Fibroblast of lung (primary cell): ENCODE measurements at regions not wholly inside any gene's neighbourhood (a gene's known extent, or its start where the extent isn't known, plus 50 kb on each side); places are given as distances from the start of the nearest gene placed in this dataset.

Experiments used
- DNase-seq, 2 donors: peaks; one replicate each; pipeline versions ENCODE4 v3.0.0 to v3.0.0-alpha.2; 2010; ENCODE audit warnings: low read depth in 2 of 2
- H2AFZ ChIP-seq: 2 replicates; pipeline ENCODE4 v1.5.1; 2012; ENCODE audit warnings: low read length, control low read depth, inconsistent platforms
- H3K27ac ChIP-seq: 2 replicates; pipeline ENCODE4 v1.5.1; 2011; ENCODE audit warnings: low read length, control low read depth; ENCODE audit not compliant: insufficient read depth
- H3K27me3 ChIP-seq: 2 replicates; pipeline ENCODE4 v1.5.1; 2011; ENCODE audit warnings: mild to moderate bottlenecking, low read length; ENCODE audit not compliant: control insufficient read depth, insufficient read depth
- H3K36me3 ChIP-seq: 2 replicates; pipeline ENCODE4 v1.5.1; 2011; ENCODE audit warnings: low read length; ENCODE audit not compliant: control insufficient read depth, insufficient read depth
- H3K4me1 ChIP-seq: 2 replicates; pipeline ENCODE4 v1.5.1; 2011; ENCODE audit warnings: low read length; ENCODE audit not compliant: control insufficient read depth, insufficient read depth; ENCODE audit errors: extremely low read depth
- H3K4me2 ChIP-seq: 2 replicates; pipeline ENCODE4 v1.5.1; 2011; ENCODE audit warnings: low read length, control low read depth; ENCODE audit not compliant: insufficient read depth; ENCODE audit errors: extremely low read depth
- H3K4me3 ChIP-seq, 4 experiments: fragments of 200-600 bp in 1 of 4; sonication (generic) in 1 of 4; replicated peaks in 1 of 4; 2 replicates each; pipeline ENCODE4 v1.5.1; 2011 to 2016; ENCODE audit warnings: low read length in 4 of 4, low read depth in 3 of 4, mild to moderate bottlenecking in 3 of 4, control low read depth in 2 of 4, inconsistent platforms in 1 of 4, mixed read lengths in 1 of 4; ENCODE audit not compliant: insufficient read depth in 1 of 4; ENCODE audit errors: control extremely low read depth in 1 of 4
- H3K79me2 ChIP-seq: 2 replicates; pipeline ENCODE4 v1.5.1; 2012; ENCODE audit warnings: mild to moderate bottlenecking, low read length, inconsistent platforms; ENCODE audit not compliant: control insufficient read depth, insufficient read depth
- H3K9ac ChIP-seq: 2 replicates; pipeline ENCODE4 v1.5.1; 2011; ENCODE audit warnings: mild to moderate bottlenecking, low read length, control low read depth; ENCODE audit not compliant: insufficient read depth
- H3K9me3 ChIP-seq: 2 replicates; pipeline ENCODE4 v1.5.1; 2012; ENCODE audit warnings: low read depth, low read length; ENCODE audit not compliant: control insufficient read depth, insufficient read depth
- H4K20me1 ChIP-seq: 2 replicates; pipeline ENCODE4 v1.5.1; 2011; ENCODE audit warnings: low read length; ENCODE audit not compliant: control insufficient read depth, insufficient read depth; ENCODE audit errors: extremely low read depth
- EZH2 ChIP-seq: IDR thresholded peaks from 2 replicates; pipeline ENCODE4 v1.5.1; 2012; ENCODE audit warnings: low read length, control low read depth, mild to moderate bottlenecking; ENCODE audit errors: missing control alignments
- TF ChIP-seq, protein P1 (sequence below), 2 donors: IDR thresholded peaks in 1 of 2; conservative IDR thresholded peaks in 1 of 2; 1 replicate in 1 of 2; 2 replicates in 1 of 2; pipeline ENCODE4 v1.5.1; 2011 to 2012; ENCODE audit warnings: low read length in 2 of 2, control low read depth in 1 of 2, inconsistent platforms in 1 of 2, low read depth in 1 of 2, mild to moderate bottlenecking in 1 of 2

DNA sequence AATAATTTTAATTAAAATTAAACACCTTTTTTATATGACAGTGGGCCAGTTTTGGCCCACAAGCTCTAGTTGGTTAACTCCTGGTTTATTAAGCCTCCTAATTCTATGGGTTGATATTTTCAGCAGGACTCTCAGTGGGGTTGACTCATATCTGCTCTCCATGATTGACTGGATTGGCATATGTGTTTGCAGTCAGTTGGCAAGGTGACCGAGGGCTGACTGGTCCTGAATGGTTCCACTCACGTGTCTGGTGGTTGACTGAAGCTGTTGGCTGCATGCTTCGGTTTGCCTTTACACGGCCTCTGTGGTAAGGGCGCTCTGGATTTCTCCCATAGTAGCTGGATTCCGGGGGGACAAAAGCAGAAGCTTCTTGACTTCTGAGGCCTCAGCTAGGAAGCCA, 65.3 kb upstream of the ZNF280D start:
- Histone ChIP-seq H4K20me1 (no peaks in the 10 kb centered on the region), H3K9ac (no peak overlapping the region), H3K27ac (no peak overlapping the region), H3K4me1 (peaks cover 2% of the 10 kb centered on the region), H3K36me3 (no peaks in the 10 kb centered on the region), H3K79me2 (no peaks in the 10 kb centered on the region), H3K27me3 (no peaks in the 10 kb centered on the region), H3K4me2 (no peak overlapping the region), H3K4me3 (no peak overlapping the region), H2AFZ (no peak overlapping the region), H3K9me3 (no peaks in the 10 kb centered on the region)
- TF ChIP-seq, protein P1, sequence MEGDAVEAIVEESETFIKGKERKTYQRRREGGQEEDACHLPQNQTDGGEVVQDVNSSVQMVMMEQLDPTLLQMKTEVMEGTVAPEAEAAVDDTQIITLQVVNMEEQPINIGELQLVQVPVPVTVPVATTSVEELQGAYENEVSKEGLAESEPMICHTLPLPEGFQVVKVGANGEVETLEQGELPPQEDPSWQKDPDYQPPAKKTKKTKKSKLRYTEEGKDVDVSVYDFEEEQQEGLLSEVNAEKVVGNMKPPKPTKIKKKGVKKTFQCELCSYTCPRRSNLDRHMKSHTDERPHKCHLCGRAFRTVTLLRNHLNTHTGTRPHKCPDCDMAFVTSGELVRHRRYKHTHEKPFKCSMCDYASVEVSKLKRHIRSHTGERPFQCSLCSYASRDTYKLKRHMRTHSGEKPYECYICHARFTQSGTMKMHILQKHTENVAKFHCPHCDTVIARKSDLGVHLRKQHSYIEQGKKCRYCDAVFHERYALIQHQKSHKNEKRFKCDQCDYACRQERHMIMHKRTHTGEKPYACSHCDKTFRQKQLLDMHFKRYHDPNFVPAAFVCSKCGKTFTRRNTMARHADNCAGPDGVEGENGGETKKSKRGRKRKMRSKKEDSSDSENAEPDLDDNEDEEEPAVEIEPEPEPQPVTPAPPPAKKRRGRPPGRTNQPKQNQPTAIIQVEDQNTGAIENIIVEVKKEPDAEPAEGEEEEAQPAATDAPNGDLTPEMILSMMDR (conservative IDR thresholded peaks at IDR 0.05 in 1 of 2, IDR thresholded peaks at IDR 0.05 in 1 of 2; ENCODE audit: low read depth in 1 of 2, low read length in 2 of 2): no peak
- TF ChIP-seq EZH2: no peak
- DNase-seq: no peak

DNA sequence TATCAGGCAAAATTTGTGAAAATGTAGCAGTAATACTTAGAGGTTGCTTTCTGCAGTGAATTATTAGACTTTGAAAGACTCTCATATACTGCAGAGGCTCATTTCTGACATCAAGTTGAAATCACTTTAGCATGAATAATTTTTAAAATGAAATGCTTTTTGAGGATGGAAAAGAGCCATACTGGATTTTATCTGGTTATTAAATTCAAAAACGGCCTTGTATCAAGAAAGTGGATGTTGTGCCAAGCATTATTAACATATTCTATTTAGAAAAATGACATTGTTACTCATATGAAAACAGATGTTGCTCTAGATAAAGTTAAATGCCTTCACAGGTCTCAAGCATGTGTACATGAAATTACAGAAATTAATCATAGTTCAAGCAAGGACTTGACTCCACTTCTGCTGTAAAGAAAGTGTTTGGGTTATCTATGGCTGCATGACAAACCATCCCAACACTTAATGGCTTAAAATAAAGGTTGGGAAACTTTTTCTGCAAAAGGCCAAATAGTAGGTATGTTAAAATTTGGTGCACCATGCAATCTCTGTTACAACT, 64.5 kb upstream of the ZNF280D start:
- TF ChIP-seq EZH2: no peak
- TF ChIP-seq, protein P1 (conservative IDR thresholded peaks at IDR 0.05 in 1 of 2, IDR thresholded peaks at IDR 0.05 in 1 of 2; ENCODE audit: low read depth in 1 of 2, low read length in 2 of 2): no peak
- Histone ChIP-seq H3K27me3 (no peaks in the 10 kb centered on the region), H3K9me3 (no peaks in the 10 kb centered on the region), H3K4me2 (no peak overlapping the region), H3K27ac (no peak overlapping the region), H3K79me2 (no peaks in the 10 kb centered on the region), H3K9ac (no peak overlapping the region), H3K36me3 (no peaks in the 10 kb centered on the region), H2AFZ (no peak overlapping the region), H4K20me1 (no peaks in the 10 kb centered on the region), H3K4me1 (peaks cover 2% of the 10 kb centered on the region), H3K4me3 (no peak overlapping the region)
- DNase-seq: no peak

DNA sequence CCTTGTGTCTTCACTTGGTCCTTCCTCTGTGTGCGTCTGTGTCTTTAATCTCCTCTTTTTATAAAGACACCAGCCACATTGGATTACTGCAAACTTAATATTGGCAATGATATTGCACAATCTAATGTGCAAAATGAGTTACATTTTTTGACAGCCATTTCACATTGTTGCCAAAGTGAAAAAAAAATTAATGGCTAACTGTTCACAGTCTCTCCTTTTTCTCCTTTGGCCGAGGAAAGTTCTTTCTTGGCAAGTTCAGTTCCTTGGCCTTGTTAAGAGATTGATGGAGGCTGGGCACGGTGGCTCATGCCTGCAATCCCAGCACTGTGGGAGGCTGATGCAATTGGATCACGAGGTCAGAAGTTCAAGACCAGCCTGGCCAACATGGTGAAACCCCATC, 62.2 kb upstream of the ZNF280D start:
- Histone ChIP-seq H3K9me3 (no peaks in the 10 kb centered on the region), H3K4me1 (peaks cover 2% of the 10 kb centered on the region)

More for the DNA sequence above, 62.2 kb upstream of the ZNF280D start:
- H3K9ac ChIP-seq: no peak overlapping the region
- H3K4me3 ChIP-seq: no peak overlapping the region
- H3K27ac ChIP-seq: no peak overlapping the region
- H3K36me3 ChIP-seq: no peaks in the 10 kb centered on the region
- no peaks in the 10 kb centered on the region for H3K79me2 ChIP-seq
- H3K27me3 ChIP-seq: no peaks in the 10 kb centered on the region
- TF ChIP-seq, protein P1 (conservative IDR thresholded peaks at IDR 0.05 in 1 of 2, IDR thresholded peaks at IDR 0.05 in 1 of 2; ENCODE audit: low read depth in 1 of 2, low read length in 2 of 2): no peak
- TF ChIP-seq EZH2: no peak
- H3K4me2 ChIP-seq: no peak overlapping the region
- H4K20me1 ChIP-seq: no peaks in the 10 kb centered on the region
- DNase-seq: peak in 1 of 2 donors; percentile 47
- no peak overlapping the region for H2AFZ ChIP-seq
